K562 (cell line): ENCODE measurements at regions not wholly inside any gene's neighbourhood (a gene's known extent, or its start where the extent isn't known, plus 50 kb on each side); places are given as distances from the start of the nearest gene placed in this dataset.

Experiments used
- CHD2 ChIP-seq: IDR thresholded peaks from 2 replicates; pipeline ENCODE4 v1.6.1; 2011; ENCODE audit warnings: low read depth, low read length
- CTCF ChIP-seq, 3 experiments: IDR thresholded peaks in 2 of 3; conservative IDR thresholded peaks in 1 of 3; 2 replicates each; pipeline ENCODE4 v1.5.1; 2011 to 2012; ENCODE audit warnings: low read length in 3 of 3, mild to moderate bottlenecking in 3 of 3, control low read depth in 2 of 3, improper control_type of control experiment in 1 of 3, inconsistent platforms in 1 of 3, low read depth in 1 of 3, mixed read lengths in 1 of 3, moderate library complexity in 1 of 3; ENCODE audit not compliant: insufficient read depth in 2 of 3
- FOXK2 ChIP-seq, 2 experiments: fragments of 450-650 bp; IDR thresholded peaks in 1 of 2; conservative IDR thresholded peaks in 1 of 2; 2 replicates each; pipeline ENCODE4 v1.6.1; 2016; ENCODE audit warnings: low read depth in 2 of 2, mild to moderate bottlenecking in 1 of 2
- JUN ChIP-seq, 2 experiments: sonication (generic) in 1 of 2; formaldehyde crosslinking in 1 of 2; IDR thresholded peaks; 2 replicates each; pipeline versions ENCODE4 v1.6.1 to v1.8.0; 2012 to 2022; ENCODE audit warnings: borderline replicate concordance in 2 of 2, mild to moderate bottlenecking in 2 of 2, improper control_type of control experiment in 1 of 2, low read depth in 1 of 2, low read length in 1 of 2, missing genetic modification reagents in 1 of 2
- KAT7 ChIP-seq: sonication (generic); formaldehyde crosslinking; IDR thresholded peaks from 2 replicates; pipeline ENCODE4 v1.8.0; 2022; ENCODE audit warnings: missing genetic modification reagents, mild to moderate bottlenecking, borderline replicate concordance
- POLR2A ChIP-seq: fragments of 450-650 bp; conservative IDR thresholded peaks from 2 replicates; pipeline ENCODE4 v1.6.1; 2016
- POLR2AphosphoS5 ChIP-seq: IDR thresholded peaks from 2 replicates; pipeline ENCODE4 v1.6.1; 2011; ENCODE audit warnings: mild to moderate bottlenecking, low read depth, low read length, moderate library complexity; ENCODE audit not compliant: control insufficient read depth, insufficient read depth
- RAD21 ChIP-seq, 2 experiments: fragments of 250-450 bp in 1 of 2; fragments of 450-650 bp in 1 of 2; sonication (Bioruptor Pico) in 1 of 2; formaldehyde crosslinking in 1 of 2; IDR thresholded peaks in 1 of 2; conservative IDR thresholded peaks in 1 of 2; 2 replicates each; pipeline versions ENCODE4 v1.4.0 to v1.8.0; 2020 to 2022; ENCODE audit warnings: mild to moderate bottlenecking in 2 of 2, moderate library complexity in 1 of 2
- TFE3 ChIP-seq: fragments of 450-650 bp; formaldehyde crosslinking; IDR thresholded peaks from 2 replicates; pipeline ENCODE4 v1.4.0; 2020; ENCODE audit warnings: mild to moderate bottlenecking, mixed read lengths
- ZBTB8A ChIP-seq: fragments of 450-650 bp; IDR thresholded peaks from 2 replicates; pipeline ENCODE4 v1.6.1; 2018; ENCODE audit warnings: mild to moderate bottlenecking, moderate library complexity; ENCODE audit not compliant: partially characterized antibody

- no peak for TF ChIP-seq KAT7 (CRISPR knock-in tag)
- no peak for TF ChIP-seq ZBTB8A
- no peak for TF ChIP-seq JUN (IDR thresholded peaks at IDR 0.05; ENCODE audit: borderline replicate concordance, low read depth, low read length)
- TF ChIP-seq JUN (CRISPR knock-in tag; IDR thresholded peaks at IDR 0.05; ENCODE audit: borderline replicate concordance), result no peak
- TF ChIP-seq TFE3 (CRISPR knock-in tag), result no peak
- no peak for TF ChIP-seq CTCF (IDR thresholded peaks at IDR 0.05 in 2 of 3, conservative IDR thresholded peaks at IDR 0.05 in 1 of 3; ENCODE audit: insufficient read depth in 2 of 3, low read depth in 1 of 3, low read length in 3 of 3)
- no peak for TF ChIP-seq RAD21 (CRISPR knock-in tag; conservative IDR thresholded peaks at IDR 0.05 in 1 of 2, IDR thresholded peaks at IDR 0.05 in 1 of 2)
- TF ChIP-seq POLR2AphosphoS5, result no peak
- TF ChIP-seq POLR2A, result no peak
- no peak for TF ChIP-seq CHD2
- no peak for TF ChIP-seq FOXK2 (conservative IDR thresholded peaks at IDR 0.05 in 1 of 2, IDR thresholded peaks at IDR 0.05 in 1 of 2; ENCODE audit: low read depth in 2 of 2)
These were observed 55.4 kb downstream of the TMEM121 start for GRCh38 chr14:105581551-105582341.
